HG03342 (cell line): ENCODE measurements at regions not wholly inside any gene's neighbourhood (a gene's known extent, or its start where the extent isn't known, plus 50 kb on each side); places are given as distances from the start of the nearest gene placed in this dataset.

Source experiments
- ATAC-seq: cut with Tn5 transposase; IDR thresholded peaks from one replicate; pipeline ENCODE4 v1.9.1; 2021; ENCODE audit warnings: mild to moderate bottlenecking, moderate library complexity; ENCODE audit not compliant: unreplicated experiment

- ATAC-seq: no peak
Observed at GRCh38 chr14:29030970-29031369, 264.4 kb downstream of the FOXG1 start.

- no peak for ATAC-seq
Observed at GRCh38 chr14:29035134-29035533, 268.5 kb downstream of the FOXG1 start.

GRCh38 chr14:29037411-29037810, 270.8 kb downstream of the FOXG1 start:
- no peak for ATAC-seq

GRCh38 chr14:29039171-29039570, 272.6 kb downstream of the FOXG1 start:
- no peak for ATAC-seq

GRCh38 chr14:29042551-29042950, 276.0 kb downstream of the FOXG1 start:
- ATAC-seq: no peak

GRCh38 chr14:29043737-29044136, 277.1 kb downstream of the FOXG1 start:
- ATAC-seq: no peak

GRCh38 chr14:29045237-29045636, 278.6 kb downstream of the FOXG1 start:
- ATAC-seq: no peak

- no peak for ATAC-seq
Observed at GRCh38 chr14:29054119-29054518, 287.5 kb downstream of the FOXG1 start.

GRCh38 chr14:29056041-29056566, 289.5 kb downstream of the FOXG1 start:
- ATAC-seq: no peak

GRCh38 chr14:29061702-29062101, 295.1 kb downstream of the FOXG1 start:
- ATAC-seq: no peak

GRCh38 chr14:29062466-29062865, 295.9 kb downstream of the FOXG1 start:
- ATAC-seq: no peak

- ATAC-seq: no peak
Observed at GRCh38 chr14:29062976-29063375, 296.4 kb downstream of the FOXG1 start.

GRCh38 chr14:29064305-29064900, 297.8 kb downstream of the FOXG1 start:
- no peak for ATAC-seq

GRCh38 chr14:29069228-29069627, 302.6 kb downstream of the FOXG1 start:
- no peak for ATAC-seq

GRCh38 chr14:29075761-29076160, 309.2 kb downstream of the FOXG1 start:
- ATAC-seq: no peak

GRCh38 chr14:29077916-29078315, 311.3 kb downstream of the FOXG1 start:
- ATAC-seq: no peak

- no peak for ATAC-seq
Observed at GRCh38 chr14:29078810-29079522, 312.4 kb downstream of the FOXG1 start.

GRCh38 chr14:29085546-29085945, 319.0 kb downstream of the FOXG1 start:
- ATAC-seq: peak; percentile 58

- no peak for ATAC-seq
Observed at GRCh38 chr14:29089849-29090248, 323.3 kb downstream of the FOXG1 start.

GRCh38 chr14:29092121-29092520, 325.5 kb downstream of the FOXG1 start:
- ATAC-seq: no peak

- ATAC-seq: no peak
Observed at GRCh38 chr14:29097476-29097875, 330.9 kb downstream of the FOXG1 start.

GRCh38 chr14:29098656-29099055, 332.1 kb downstream of the FOXG1 start:
- no peak for ATAC-seq
